HG02938 (cell line): ENCODE measurements at regions not wholly inside any gene's neighbourhood (a gene's known extent, or its start where the extent isn't known, plus 50 kb on each side); places are given as distances from the start of the nearest gene placed in this dataset.
A peak's percentile ranks its signal among the peaks of the same experiment; 100 is the strongest.
"Not testable (repeated sequence)": the region's sequence is repeated elsewhere in the genome, so short reads cannot be mapped to it uniquely, and the experiment has no call there.

ENCODE experiments used
- ATAC-seq: cut with Tn5 transposase; IDR thresholded peaks from one replicate; pipeline ENCODE4 v1.9.1; 2021; ENCODE audit warnings: mild to moderate bottlenecking, moderate library complexity; ENCODE audit not compliant: unreplicated experiment

- no peak for ATAC-seq
Observed at GRCh38 chr7:20519645-20520044, 95.8 kb upstream of the ABCB5 start.

- ATAC-seq: no peak
Observed at GRCh38 chr7:20520530-20520929, 94.9 kb upstream of the ABCB5 start.

GRCh38 chr7:20521243-20521642, 94.2 kb upstream of the ABCB5 start:
- ATAC-seq: no peak

- ATAC-seq: no peak
Observed at GRCh38 chr7:20529260-20529659, 86.2 kb upstream of the ABCB5 start.

GRCh38 chr7:20532890-20533289, 82.6 kb upstream of the ABCB5 start:
- ATAC-seq: no peak

- no peak for ATAC-seq
Observed at GRCh38 chr7:20534543-20534942, 80.9 kb upstream of the ABCB5 start.

- ATAC-seq: no peak
Observed at GRCh38 chr7:20535541-20535940, 79.9 kb upstream of the ABCB5 start.

- no peak for ATAC-seq
Observed at GRCh38 chr7:20539201-20539600, 76.3 kb upstream of the ABCB5 start.

GRCh38 chr7:20541608-20542349, 73.7 kb upstream of the ABCB5 start:
- ATAC-seq: peak; percentile 91

GRCh38 chr7:20542594-20542993, 72.9 kb upstream of the ABCB5 start:
- no peak for ATAC-seq

- ATAC-seq: no peak
Observed at GRCh38 chr7:20543500-20543899, 72.0 kb upstream of the ABCB5 start.

- no peak for ATAC-seq
Observed at GRCh38 chr7:20545016-20545415, 70.5 kb upstream of the ABCB5 start.

GRCh38 chr7:20546958-20547357, 68.5 kb upstream of the ABCB5 start:
- ATAC-seq: not testable (repeated sequence)

- ATAC-seq: no peak
Observed at GRCh38 chr7:20554072-20554471, 61.4 kb upstream of the ABCB5 start.

- ATAC-seq: no peak
Observed at GRCh38 chr7:20556091-20556490, 59.4 kb upstream of the ABCB5 start.

GRCh38 chr7:20557116-20557515, 58.4 kb upstream of the ABCB5 start:
- ATAC-seq: no peak

GRCh38 chr7:20558963-20559716, 56.3 kb upstream of the ABCB5 start:
- no peak for ATAC-seq

GRCh38 chr7:20559883-20560282, 55.6 kb upstream of the ABCB5 start:
- ATAC-seq: no peak

- ATAC-seq: no peak
Observed at GRCh38 chr7:20560325-20561180, 54.9 kb upstream of the ABCB5 start.

- no peak for ATAC-seq
Observed at GRCh38 chr7:20561466-20561865, 54.0 kb upstream of the ABCB5 start.

- no peak for ATAC-seq
Observed at GRCh38 chr7:20561908-20562307, 53.6 kb upstream of the ABCB5 start.
